SKM-1 treated with dmso at 0.1 percent for 144 hours (cell line): ENCODE measurements at regions not wholly inside any gene's neighbourhood (a gene's known extent, or its start where the extent isn't known, plus 50 kb on each side); places are given as distances from the start of the nearest gene placed in this dataset.
"Not testable (repeated sequence)": the region's sequence is repeated elsewhere in the genome, so short reads cannot be mapped to it uniquely, and the experiment has no call there.

Experiments used
- DNase-seq: peaks from one replicate; lab custom pipeline; 2025; ENCODE audit not compliant: unreplicated experiment; lab: John Stamatoyannopoulos, UW

DNA sequence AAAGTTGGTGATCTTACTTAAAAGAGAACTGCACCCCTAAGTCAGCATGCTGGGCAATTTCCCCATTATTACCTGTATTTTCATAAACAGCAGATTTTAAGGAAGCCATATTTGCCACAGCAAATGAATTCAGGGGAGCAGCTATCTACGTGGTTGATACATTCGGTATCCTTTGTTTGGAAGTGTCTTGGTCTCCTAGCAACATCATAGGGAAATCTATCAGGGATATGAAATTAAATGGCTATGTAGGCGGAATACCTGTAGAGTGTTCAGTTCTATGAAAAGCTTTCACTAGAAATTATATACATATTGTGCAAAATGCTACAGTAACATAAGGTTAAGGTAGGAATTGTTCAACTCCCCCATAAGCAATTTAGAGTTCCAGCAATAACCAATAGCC, 157.2 kb upstream of the EMCN start:
- DNase-seq = no peak

DNA sequence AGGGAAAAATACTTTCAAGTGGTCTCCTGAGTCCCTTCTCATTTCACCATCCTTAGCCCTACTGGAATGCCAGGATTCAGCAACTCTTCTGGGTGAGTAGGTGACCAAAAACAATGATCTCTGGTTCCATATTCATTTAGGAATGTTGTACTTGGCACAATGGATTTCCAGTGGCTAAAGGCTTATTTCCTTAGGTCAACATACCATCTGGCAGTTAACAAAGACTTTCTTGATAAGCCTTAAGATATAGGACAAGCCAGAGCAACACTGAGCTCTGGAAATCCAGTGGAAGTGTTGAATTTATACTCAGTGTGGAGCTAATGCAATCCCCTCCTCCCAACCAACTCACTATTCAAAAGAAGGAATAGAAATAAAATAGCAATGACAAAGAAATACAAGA, 139.4 kb upstream of the EMCN start:
- DNase-seq = no peak

DNA sequence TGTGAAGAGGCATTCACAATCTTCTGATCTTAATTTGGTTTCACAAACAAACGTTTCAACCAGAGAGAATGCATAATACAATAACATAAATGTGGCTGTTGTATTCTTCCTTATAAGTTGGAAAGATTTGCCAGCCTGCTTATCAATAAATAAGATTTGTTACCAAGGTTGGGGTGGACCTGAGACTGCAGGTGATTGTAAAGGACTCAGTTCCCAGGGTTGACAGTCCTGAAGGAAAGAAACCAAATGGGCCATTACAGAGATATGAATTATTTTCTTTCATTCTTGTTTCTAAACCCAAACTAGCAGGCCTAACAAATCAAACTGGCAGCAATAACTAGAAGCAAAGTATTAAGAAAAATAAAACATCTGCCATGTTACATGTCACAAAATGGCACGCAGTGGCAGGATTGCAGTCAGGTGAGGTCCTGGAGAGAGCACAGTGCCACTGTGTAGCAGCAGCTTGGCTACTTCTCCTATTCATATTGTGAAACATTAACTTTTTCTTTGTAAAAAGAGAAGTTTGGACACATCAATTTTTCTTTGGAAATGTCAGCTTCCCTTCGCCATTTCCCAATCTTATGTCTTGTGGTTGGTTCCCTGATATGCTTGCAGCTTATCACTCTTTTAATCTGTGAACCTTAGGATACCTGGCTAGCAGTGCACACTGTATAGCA, 133.8 kb upstream of the EMCN start:
- peak; percentile 91 for DNase-seq

- no peak for DNase-seq
Measured at GRCh38 chr4:100649417-100649816, 131.6 kb upstream of the EMCN start.

DNA sequence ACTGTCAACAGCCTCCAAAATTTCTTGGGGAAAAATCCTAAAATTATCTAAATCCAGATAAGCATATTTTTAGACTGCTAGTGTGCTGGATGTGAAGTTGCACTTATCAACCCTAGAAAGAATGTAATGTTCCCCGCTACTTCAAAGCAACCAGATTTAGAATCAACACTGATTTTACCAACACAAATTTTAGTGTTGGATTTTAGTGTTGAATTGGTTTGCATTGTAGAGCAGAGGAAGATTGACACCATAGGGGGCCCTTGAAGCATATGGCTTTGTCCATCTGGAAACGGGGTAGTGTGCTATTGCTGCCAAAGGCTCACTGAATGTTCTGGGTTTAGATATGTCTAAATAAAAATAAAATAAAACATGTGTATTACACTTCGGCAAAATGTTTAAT, 126.3 kb upstream of the EMCN start:
- no peak for DNase-seq

DNA sequence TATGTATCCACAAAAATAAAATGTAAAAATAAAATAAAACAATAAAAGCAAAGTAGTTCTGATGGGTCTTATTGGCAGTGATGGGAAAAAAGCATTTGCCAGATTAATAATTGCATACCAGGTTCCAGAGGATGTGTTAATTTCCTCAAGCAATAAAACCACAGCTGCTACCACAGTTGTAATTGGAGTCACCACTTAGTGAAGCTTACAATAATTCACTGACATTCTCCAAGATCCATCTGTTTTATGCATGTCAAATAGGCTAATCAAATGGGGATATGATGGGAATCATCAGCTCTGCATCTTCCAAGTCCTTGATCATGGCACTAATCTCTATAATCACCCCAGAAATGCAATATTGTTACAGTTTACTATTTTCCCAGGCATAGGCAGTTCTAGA, 123.5 kb upstream of the EMCN start:
- DNase-seq = no peak

GRCh38 chr4:100635899-100636298, 118.1 kb upstream of the EMCN start:
- DNase-seq = no peak

- no peak for DNase-seq
Measured at GRCh38 chr4:100633269-100633668, 115.4 kb upstream of the EMCN start.

DNA sequence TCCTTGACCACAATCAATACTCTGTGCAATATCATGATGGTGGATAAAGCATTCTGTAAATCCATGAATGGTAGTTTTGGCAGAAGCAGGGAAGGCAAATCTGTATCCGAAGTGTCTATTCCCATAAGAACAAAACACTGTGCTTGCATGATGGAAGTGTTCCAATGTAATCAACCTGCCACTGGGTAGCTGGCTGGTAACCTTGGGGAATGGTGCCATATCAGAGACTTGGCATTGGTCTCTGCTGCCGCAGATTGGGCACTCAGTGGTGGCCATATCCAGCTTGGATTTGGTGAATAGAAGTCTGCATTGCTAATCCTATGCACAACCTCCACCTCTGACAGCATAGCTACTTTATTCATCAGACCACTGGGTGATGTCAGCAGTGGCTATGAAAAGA, 114.3 kb upstream of the EMCN start:
- DNase-seq = no peak

DNA sequence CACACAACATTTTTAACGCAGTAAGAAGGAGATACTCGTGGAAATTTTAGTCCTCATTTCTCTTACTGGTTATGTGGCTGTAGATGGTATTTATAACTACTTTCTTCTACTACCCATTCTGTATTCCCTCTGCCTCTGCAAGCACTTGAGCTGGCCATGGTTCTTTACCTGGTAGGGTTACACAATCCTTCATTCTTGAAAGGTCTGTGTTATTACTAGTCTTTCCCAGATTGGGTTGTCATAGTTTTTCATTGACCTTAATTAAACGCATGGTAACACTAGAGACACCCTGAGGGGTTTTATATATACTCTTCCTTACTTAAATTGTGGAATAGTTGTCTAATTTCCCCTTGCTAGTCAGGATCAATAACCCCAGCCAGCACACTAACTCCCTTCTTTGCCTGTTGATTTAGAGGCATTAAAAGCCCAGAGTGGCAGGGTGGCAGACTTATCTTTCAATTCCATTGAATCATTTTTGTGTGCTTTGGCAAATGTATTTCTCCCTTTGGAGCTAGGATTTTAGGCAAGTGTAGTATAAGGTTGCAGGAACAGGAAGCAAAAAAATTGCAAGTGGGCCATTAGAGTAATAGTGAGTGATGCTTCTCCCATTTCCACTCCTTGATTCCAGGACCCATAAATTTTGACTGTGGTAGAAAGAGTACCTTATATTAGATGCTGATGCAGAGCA, 113.6 kb upstream of the EMCN start:
- no peak for DNase-seq

- DNase-seq = no peak
Measured at GRCh38 chr4:100630341-100630740, 112.5 kb upstream of the EMCN start.

DNA sequence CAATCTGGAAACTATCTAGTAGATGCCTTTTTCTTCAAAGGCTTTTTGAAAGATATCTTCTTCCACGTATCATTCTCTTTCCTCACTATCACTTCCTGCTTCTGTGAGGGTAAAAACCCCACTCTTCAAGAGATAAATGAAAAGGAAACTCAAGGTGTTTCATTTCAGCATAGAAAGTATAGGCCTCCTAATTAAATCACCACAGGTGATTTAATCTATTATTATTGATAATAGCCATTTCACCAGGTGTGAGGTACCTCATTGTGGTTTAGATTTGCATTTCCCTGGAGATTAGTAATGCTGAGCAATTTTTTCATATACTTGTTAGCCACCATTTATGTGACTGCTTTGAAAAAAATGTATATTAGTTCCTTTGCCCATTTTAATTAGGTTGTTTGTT, 92.0 kb upstream of the EMCN start:
- no peak for DNase-seq

DNA sequence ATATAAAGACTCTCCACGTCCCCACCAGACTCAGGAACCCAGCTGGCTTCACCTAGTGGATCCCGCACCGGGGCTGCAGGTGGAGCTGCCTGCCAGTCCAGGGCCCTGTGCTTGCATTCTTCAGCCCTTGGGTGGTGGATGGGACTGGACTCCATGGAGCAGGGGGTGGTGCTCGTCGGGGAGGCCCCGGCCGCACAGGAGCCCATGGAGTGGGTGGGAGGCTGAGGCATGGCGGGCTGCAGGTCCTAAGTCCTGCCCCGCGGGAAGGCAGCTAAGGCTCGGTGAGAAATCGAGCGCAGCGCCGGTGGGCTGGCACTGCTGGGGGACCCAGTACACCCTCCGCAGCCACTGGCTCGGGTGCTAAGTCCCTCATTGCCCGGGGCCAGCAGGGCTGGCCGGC, 90.8 kb upstream of the EMCN start:
- not testable (repeated sequence) for DNase-seq

DNA sequence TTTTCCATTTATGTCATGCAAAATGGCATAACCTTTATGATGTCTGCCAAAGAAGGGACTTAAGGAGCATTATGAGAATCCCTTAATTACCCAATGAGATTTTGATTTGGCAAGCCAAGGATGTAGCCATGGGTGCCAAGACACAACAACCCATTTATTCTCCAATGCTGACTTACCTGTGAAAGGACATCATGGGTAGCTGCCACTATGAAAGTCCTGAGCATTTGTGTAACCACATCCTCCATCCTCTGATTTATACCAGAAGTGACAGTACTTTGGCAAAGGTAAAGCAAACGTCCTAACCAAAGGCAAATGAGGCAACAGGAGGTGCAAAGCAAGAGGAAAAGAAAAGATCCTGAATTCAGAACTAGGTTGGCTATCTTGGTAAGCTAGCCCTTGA, 87.3 kb upstream of the EMCN start:
- DNase-seq = no peak

DNA sequence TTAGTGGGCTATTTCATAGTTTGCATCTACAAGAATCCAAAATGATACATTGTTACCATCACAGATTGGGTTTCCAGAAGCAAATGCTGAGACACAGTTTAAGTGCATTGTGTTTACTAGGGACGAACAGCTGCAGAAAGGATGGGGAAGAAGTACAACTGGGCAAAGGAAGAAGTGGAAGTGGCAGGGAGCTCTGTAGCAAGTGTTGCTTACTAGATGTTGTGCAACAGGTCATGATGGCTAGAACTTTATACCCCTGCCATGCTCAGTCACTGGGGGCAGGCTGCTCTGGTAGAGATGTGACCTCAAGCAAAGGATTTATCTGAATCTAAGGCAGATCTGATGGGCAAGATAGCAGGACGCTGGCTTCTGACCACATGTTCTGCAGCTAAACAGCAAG, 76.1 kb upstream of the EMCN start:
- DNase-seq = peak; percentile 75

DNA sequence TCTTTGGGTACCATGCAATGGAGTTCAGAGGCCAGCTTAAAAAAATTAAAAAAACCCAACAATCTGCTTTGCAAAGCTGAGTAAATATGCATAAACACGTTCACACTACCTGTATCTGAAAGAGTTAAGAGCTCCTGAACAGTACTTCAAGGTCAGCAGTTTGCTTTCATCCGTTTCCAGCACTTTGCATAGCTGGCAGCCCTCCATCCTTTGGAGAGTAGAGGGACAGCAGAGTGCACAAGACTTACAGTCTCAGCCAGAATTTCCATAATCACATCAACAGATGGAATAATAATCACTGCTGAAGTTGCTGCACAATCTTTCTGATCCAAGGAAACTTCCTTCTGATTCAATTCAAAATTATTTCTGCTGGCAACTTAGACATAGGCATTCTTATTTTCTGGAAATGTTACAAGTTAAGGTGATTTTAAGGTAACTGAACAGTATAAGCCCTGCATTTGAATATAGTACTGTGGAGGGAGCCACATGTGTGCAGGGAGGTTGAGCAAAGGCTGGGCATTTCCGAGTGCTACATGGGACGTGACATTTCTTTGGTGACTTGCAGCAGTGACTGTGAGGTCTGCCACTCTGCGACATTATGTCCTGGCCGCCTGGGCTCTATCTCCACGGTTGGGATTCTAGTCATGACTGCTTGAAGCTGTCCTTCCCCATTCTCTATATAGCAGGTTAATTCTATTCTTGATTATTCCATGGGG, 73.5 kb upstream of the EMCN start:
- no peak for DNase-seq

DNA sequence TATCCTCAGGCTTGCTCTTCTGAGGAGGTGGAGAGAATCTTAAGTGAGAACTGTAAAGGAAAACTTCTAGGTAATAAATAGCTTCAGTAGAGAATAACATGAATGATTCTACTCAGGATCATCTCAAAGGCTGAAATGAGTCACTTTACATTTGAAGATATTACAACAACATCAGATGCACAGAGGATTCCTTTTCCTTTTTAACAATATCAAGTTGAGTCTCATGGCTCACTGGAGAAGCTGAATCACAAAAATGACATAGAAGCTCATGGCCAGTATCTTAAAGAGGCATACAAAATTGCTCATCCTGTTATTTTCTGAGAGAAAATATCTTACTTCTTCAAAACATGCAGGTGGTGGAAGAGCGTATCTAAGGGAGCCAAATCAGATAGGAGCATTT, 72.5 kb upstream of the EMCN start:
- DNase-seq = no peak

- no peak for DNase-seq
Measured at GRCh38 chr4:100588076-100588475, 70.3 kb upstream of the EMCN start.

GRCh38 chr4:100582146-100582545, 64.3 kb upstream of the EMCN start:
- no peak for DNase-seq

DNA sequence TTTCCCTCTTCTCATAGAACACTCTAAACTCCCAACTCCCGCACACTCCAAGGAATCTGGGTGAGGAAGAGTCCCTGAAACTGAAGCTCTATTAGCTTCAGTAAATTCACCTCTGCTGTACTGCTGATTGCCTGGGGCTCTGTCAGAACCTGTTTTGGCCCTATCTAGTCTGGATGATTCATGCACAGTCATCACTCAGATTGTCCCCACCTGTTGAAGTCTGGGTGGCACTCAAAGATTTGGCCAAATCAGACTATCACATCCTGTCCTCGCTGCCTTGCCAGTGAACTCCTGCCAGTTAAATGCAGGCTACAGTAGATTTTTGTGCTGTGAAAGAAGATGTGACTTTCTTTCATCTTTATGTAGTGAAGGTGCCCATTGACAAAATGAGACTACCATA, 63.5 kb upstream of the EMCN start:
- no peak for DNase-seq

DNA sequence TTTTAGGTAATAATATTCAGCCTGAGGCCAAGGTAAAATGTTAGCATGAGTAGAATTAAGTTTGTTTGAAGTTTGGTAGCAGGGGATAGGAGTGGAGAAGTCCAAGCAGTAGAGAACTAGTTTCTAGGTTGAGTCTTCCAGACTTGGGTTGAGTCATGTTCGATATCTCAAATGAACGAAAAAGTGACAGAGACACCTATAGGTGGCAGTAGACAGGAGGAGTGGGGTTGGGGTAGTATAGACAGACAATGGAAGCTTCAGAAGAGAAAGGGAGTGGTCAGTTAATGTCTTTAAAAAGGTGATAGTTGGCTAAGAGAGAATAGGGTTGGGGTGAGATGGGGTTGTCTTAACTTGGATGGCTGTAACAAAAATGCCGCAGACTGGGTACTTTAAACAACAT, 58.7 kb upstream of the EMCN start:
- DNase-seq = no peak

DNA sequence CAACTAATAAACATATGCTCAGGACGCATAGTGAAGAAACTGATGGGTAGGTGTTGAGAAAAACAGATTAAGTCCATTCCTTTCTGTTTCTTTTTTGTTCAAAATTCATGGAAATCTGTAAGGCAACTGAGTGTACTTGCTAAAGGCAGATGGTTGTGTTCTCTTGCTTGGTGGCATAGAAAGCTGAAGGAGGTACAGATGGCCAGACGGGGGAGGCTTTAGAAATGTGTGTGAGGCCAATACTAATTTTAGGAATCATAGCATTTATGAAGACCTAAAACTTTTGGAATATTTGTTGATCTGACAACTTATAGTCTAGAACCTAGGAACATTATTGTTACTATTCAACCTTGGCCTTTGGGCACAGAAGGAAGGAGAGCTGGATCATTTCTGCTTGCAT, 56.8 kb upstream of the EMCN start:
- DNase-seq = no peak
